H1 (cell line): ENCODE measurements at regions not wholly inside any gene's neighbourhood (a gene's known extent, or its start where the extent isn't known, plus 50 kb on each side); places are given as distances from the start of the nearest gene placed in this dataset.

Experiments used
- CHD1 ChIP-seq: IDR thresholded peaks from 2 replicates; pipeline ENCODE4 v1.6.1; 2012; ENCODE audit warnings: low read depth, low read length, improper control_type of control experiment
- CREB1 ChIP-seq: IDR thresholded peaks from 2 replicates; pipeline ENCODE4 v1.6.1; 2012; ENCODE audit warnings: inconsistent platforms
- EP300 ChIP-seq, 2 experiments: IDR thresholded peaks; 1 replicate in 1 of 2; 2 replicates in 1 of 2; pipeline ENCODE4 v1.6.1; 2011 to 2012; ENCODE audit warnings: low read depth in 2 of 2, low read length in 2 of 2, mild to moderate bottlenecking in 2 of 2, borderline replicate concordance in 1 of 2, inconsistent platforms in 1 of 2, moderate library complexity in 1 of 2
- HDAC6 ChIP-seq: IDR thresholded peaks from one replicate; pipeline ENCODE4 v1.7.1; 2012; ENCODE audit warnings: low read depth, mild to moderate bottlenecking, inconsistent platforms, low read length, moderate library complexity
- JUN ChIP-seq: IDR thresholded peaks from 2 replicates; pipeline ENCODE4 v1.6.1; 2011; ENCODE audit warnings: low read depth, mild to moderate bottlenecking, improper control_type of control experiment, low read length
- RBBP5 ChIP-seq: IDR thresholded peaks from 2 replicates; pipeline ENCODE4 v1.7.1; 2012; ENCODE audit warnings: low read depth, mild to moderate bottlenecking, inconsistent platforms, low read length, moderate library complexity, borderline replicate concordance
- SIRT6 ChIP-seq: IDR thresholded peaks from one replicate; pipeline ENCODE4 v1.7.1; 2012; ENCODE audit warnings: low read length, inconsistent platforms
- TAF7 ChIP-seq: optimal IDR thresholded peaks from 2 replicates; pipeline ENCODE3; 2011; ENCODE audit warnings: low read depth, mild to moderate bottlenecking, inconsistent platforms, low read length, moderate library complexity, borderline replicate concordance
- TF ChIP-seq, protein P1 (sequence below): fragments of 300-600 bp; sonication (generic); IDR thresholded peaks from 2 replicates; pipeline ENCODE4 v1.7.1; 2012; ENCODE audit warnings: low read length, moderate library complexity, mild to moderate bottlenecking, inconsistent platforms; ENCODE audit not compliant: insufficient replicate concordance
- TF ChIP-seq, protein P2 (sequence below): IDR thresholded peaks from 2 replicates; pipeline ENCODE4 v1.6.1; 2011; ENCODE audit warnings: low read depth, mild to moderate bottlenecking, low read length; ENCODE audit not compliant: insufficient read depth

DNA sequence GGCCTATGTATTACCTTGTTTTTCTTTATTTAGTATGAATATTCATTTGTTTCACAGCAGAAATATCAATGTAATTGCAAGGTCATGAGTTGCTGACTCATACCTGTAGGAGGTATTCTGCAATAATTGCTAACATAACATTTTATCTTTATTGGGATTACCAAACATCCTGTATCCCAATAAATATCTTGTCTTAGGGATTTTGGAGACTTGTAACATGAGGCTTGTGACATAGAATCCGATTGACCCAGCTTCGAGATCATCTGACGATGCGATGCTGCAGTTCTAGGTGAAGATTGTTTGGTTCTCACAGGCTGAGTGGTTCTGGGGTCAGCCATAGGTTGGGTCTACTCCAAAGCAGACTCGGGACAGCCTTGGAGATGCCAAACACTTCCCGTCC is 133.4 kb upstream of the RND3 start (continued):
- TF ChIP-seq, protein P1, sequence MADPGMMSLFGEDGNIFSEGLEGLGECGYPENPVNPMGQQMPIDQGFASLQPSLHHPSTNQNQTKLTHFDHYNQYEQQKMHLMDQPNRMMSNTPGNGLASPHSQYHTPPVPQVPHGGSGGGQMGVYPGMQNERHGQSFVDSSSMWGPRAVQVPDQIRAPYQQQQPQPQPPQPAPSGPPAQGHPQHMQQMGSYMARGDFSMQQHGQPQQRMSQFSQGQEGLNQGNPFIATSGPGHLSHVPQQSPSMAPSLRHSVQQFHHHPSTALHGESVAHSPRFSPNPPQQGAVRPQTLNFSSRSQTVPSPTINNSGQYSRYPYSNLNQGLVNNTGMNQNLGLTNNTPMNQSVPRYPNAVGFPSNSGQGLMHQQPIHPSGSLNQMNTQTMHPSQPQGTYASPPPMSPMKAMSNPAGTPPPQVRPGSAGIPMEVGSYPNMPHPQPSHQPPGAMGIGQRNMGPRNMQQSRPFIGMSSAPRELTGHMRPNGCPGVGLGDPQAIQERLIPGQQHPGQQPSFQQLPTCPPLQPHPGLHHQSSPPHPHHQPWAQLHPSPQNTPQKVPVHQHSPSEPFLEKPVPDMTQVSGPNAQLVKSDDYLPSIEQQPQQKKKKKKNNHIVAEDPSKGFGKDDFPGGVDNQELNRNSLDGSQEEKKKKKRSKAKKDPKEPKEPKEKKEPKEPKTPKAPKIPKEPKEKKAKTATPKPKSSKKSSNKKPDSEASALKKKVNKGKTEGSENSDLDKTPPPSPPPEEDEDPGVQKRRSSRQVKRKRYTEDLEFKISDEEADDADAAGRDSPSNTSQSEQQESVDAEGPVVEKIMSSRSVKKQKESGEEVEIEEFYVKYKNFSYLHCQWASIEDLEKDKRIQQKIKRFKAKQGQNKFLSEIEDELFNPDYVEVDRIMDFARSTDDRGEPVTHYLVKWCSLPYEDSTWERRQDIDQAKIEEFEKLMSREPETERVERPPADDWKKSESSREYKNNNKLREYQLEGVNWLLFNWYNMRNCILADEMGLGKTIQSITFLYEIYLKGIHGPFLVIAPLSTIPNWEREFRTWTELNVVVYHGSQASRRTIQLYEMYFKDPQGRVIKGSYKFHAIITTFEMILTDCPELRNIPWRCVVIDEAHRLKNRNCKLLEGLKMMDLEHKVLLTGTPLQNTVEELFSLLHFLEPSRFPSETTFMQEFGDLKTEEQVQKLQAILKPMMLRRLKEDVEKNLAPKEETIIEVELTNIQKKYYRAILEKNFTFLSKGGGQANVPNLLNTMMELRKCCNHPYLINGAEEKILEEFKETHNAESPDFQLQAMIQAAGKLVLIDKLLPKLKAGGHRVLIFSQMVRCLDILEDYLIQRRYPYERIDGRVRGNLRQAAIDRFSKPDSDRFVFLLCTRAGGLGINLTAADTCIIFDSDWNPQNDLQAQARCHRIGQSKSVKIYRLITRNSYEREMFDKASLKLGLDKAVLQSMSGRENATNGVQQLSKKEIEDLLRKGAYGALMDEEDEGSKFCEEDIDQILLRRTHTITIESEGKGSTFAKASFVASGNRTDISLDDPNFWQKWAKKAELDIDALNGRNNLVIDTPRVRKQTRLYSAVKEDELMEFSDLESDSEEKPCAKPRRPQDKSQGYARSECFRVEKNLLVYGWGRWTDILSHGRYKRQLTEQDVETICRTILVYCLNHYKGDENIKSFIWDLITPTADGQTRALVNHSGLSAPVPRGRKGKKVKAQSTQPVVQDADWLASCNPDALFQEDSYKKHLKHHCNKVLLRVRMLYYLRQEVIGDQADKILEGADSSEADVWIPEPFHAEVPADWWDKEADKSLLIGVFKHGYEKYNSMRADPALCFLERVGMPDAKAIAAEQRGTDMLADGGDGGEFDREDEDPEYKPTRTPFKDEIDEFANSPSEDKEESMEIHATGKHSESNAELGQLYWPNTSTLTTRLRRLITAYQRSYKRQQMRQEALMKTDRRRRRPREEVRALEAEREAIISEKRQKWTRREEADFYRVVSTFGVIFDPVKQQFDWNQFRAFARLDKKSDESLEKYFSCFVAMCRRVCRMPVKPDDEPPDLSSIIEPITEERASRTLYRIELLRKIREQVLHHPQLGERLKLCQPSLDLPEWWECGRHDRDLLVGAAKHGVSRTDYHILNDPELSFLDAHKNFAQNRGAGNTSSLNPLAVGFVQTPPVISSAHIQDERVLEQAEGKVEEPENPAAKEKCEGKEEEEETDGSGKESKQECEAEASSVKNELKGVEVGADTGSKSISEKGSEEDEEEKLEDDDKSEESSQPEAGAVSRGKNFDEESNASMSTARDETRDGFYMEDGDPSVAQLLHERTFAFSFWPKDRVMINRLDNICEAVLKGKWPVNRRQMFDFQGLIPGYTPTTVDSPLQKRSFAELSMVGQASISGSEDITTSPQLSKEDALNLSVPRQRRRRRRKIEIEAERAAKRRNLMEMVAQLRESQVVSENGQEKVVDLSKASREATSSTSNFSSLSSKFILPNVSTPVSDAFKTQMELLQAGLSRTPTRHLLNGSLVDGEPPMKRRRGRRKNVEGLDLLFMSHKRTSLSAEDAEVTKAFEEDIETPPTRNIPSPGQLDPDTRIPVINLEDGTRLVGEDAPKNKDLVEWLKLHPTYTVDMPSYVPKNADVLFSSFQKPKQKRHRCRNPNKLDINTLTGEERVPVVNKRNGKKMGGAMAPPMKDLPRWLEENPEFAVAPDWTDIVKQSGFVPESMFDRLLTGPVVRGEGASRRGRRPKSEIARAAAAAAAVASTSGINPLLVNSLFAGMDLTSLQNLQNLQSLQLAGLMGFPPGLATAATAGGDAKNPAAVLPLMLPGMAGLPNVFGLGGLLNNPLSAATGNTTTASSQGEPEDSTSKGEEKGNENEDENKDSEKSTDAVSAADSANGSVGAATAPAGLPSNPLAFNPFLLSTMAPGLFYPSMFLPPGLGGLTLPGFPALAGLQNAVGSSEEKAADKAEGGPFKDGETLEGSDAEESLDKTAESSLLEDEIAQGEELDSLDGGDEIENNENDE = no peak
- TF ChIP-seq, protein P2, sequence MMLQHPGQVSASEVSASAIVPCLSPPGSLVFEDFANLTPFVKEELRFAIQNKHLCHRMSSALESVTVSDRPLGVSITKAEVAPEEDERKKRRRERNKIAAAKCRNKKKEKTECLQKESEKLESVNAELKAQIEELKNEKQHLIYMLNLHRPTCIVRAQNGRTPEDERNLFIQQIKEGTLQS = no peak
- TF ChIP-seq CHD1 = no peak
- TF ChIP-seq CREB1 = no peak
- no peak for TF ChIP-seq HDAC6
- no peak for TF ChIP-seq SIRT6
- TF ChIP-seq EP300 (IDR thresholded peaks at IDR 0.05; ENCODE audit: borderline replicate concordance in 1 of 2, low read depth in 2 of 2, low read length in 2 of 2) = no peak
- TF ChIP-seq JUN = no peak
- no peak for TF ChIP-seq RBBP5
- TF ChIP-seq TAF7 = no peak
